Neutrophil (primary cell): ENCODE measurements at regions not wholly inside any gene's neighbourhood (a gene's known extent, or its start where the extent isn't known, plus 50 kb on each side); places are given as distances from the start of the nearest gene placed in this dataset.

ENCODE experiments used
- H3K27ac ChIP-seq: fragments of 200-600 bp; sonication (generic); 2 replicates; pipeline ENCODE4 v1.5.1; 2016; ENCODE audit warnings: mild to moderate bottlenecking, moderate library complexity
- H3K27me3 ChIP-seq: fragments of 200-600 bp; sonication (generic); 2 replicates; pipeline ENCODE4 v1.6.0; 2016; ENCODE audit warnings: mild to moderate bottlenecking
- H3K36me3 ChIP-seq: fragments of 200-600 bp; sonication (generic); 2 replicates; pipeline ENCODE4 v1.5.1; 2017
- H3K4me1 ChIP-seq, 2 experiments: fragments of 200-600 bp in 1 of 2; sonication (generic) in 1 of 2; 1 replicate in 1 of 2; 2 replicates in 1 of 2; pipeline versions ENCODE4 v1.5.1 to v1.6.1; 2013 to 2016; ENCODE audit warnings: low read depth in 1 of 2, low read length in 1 of 2, mild to moderate bottlenecking in 1 of 2, moderate library complexity in 1 of 2; ENCODE audit not compliant: control insufficient read depth in 1 of 2, insufficient read depth in 1 of 2
- H3K4me3 ChIP-seq, 2 experiments: fragments of 200-600 bp in 1 of 2; sonication (generic) in 1 of 2; 1 replicate in 1 of 2; 2 replicates in 1 of 2; pipeline ENCODE4 v1.5.1; 2013 to 2016; ENCODE audit warnings: low read depth in 1 of 2, low read length in 1 of 2, mild to moderate bottlenecking in 1 of 2, moderate library complexity in 1 of 2
- H3K9me3 ChIP-seq: fragments of 200-600 bp; sonication (generic); 2 replicates; pipeline ENCODE4 v1.5.1; 2016
- TF ChIP-seq, protein P1 (sequence below): fragments of 200-600 bp; sonication (generic); IDR thresholded peaks from 2 replicates; pipeline ENCODE4 v1.5.1; 2016; ENCODE audit warnings: antibody characterized with exemption

DNA sequence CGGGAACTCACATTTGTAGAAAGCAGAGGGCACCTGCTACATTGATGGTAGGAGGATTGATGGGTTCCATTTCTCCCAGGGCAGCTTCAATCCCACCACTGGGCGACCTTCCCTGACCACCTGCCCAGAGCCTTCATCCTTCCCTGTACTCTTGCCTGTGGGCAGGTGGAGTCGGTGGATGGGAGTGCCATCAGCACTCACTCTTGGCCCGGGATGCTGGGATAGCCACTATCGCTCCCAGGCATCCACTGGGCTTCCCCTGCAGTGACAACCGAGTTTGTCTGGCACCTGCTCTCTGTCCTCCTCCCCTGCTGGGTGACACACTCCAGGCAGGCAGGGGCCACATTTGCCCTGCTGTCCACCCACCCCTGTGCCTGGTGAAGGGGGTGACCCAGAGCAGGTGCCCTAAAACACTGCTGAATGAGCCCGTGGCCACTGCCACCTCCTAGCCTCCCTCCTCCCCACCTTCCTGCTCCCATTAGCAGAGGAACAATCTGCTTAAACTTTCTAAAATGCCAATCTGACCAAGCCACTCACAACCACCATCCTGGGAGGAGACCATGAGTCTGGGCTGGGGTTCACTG is 604.7 kb downstream of the TBC1D22A start:
- Histone ChIP-seq H3K27me3 (no peaks in the 10 kb centered on the region), H3K36me3 (no peaks in the 10 kb centered on the region), H3K27ac (no peak overlapping the region), H3K9me3 (no peaks in the 10 kb centered on the region), H3K4me3 (no peak overlapping the region), H3K4me1 (no peaks in the 10 kb centered on the region)
- TF ChIP-seq, protein P1, sequence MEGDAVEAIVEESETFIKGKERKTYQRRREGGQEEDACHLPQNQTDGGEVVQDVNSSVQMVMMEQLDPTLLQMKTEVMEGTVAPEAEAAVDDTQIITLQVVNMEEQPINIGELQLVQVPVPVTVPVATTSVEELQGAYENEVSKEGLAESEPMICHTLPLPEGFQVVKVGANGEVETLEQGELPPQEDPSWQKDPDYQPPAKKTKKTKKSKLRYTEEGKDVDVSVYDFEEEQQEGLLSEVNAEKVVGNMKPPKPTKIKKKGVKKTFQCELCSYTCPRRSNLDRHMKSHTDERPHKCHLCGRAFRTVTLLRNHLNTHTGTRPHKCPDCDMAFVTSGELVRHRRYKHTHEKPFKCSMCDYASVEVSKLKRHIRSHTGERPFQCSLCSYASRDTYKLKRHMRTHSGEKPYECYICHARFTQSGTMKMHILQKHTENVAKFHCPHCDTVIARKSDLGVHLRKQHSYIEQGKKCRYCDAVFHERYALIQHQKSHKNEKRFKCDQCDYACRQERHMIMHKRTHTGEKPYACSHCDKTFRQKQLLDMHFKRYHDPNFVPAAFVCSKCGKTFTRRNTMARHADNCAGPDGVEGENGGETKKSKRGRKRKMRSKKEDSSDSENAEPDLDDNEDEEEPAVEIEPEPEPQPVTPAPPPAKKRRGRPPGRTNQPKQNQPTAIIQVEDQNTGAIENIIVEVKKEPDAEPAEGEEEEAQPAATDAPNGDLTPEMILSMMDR: no peak

DNA sequence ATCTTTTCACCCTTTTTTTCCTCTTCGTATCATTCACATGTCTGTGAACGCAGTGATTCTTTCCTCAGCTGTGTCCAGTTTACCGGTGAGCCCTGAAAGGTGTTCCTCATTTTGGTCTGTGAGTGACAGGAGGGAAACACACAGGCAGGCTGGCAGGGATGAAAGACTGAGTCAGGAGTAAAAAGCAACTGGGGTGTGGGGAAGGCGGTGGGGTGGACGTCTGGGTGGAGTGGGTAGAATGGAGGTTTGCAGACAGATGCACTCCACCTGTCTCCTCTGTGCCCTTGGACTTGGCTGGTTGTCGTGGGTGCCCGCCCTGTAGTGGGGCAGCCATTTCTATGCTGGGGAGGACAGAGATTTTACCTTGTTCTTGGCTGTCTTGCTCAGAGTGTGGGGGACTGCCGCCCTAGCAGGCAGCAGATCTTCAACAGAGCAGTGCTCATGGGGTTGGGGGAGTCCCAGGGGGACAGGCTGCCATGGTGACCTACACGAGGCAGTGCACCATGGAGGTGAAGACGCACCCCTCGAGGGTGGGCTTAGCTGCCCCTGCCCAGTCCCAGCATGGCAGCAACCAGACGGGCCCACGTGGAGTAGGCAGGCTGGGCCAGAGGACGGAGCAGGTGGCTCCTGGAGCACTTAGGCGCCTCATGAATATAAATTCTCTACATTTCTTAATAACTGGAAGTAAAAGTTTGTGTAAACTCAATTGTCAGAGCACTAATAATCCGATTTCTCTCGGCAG is 603.7 kb downstream of the TBC1D22A start:
- Histone ChIP-seq H3K27ac (no peak overlapping the region), H3K9me3 (peaks cover 4% of the 10 kb centered on the region), H3K36me3 (no peaks in the 10 kb centered on the region), H3K4me3 (no peak overlapping the region), H3K4me1 (no peaks in the 10 kb centered on the region), H3K27me3 (no peaks in the 10 kb centered on the region)
- TF ChIP-seq, protein P1: no peak

DNA sequence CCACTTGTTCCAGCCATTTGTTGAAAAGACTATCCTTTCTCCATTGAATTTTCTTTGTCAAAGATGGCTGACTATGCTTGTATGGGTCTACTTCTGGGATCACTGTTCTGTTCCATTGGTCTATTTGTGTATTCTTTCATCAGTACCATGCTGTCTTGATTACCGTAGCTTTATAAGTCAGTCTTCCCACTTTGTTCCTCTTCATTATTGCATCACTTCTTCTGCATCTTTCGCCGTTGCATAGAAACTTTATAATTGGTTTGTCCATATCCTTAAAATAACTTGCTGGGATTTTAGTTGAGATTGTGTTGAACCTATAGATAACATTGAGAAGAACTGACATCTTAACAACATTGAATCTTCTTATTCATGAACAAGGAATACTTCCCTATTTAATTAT is 598.8 kb downstream of the TBC1D22A start:
- H3K27ac ChIP-seq: no peak overlapping the region
- H3K9me3 ChIP-seq: peaks cover 4% of the 10 kb centered on the region
- no peak overlapping the region for H3K4me3 ChIP-seq
- TF ChIP-seq, protein P1: no peak
- no peaks in the 10 kb centered on the region for H3K36me3 ChIP-seq
- no peaks in the 10 kb centered on the region for H3K4me1 ChIP-seq
- H3K27me3 ChIP-seq: no peaks in the 10 kb centered on the region

DNA sequence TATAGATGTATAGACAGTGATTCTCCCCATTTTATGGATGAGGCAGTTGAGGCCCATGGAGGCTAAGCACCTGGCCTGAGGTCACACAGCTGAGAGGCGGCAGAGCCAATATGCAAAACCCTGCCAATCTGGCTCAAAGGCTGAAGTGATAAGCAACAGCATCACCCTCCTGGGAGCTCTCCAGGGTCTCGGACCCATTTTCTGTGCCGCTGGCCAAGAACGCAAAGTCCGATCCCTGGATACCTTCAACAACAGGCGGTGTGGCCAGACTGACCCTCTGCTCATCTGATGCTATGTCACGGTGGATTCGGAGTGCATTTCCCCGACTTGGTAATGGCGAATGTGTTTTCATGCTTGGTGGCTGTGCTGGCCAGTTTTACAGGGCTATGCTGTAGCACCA is 595.0 kb downstream of the TBC1D22A start:
- Histone ChIP-seq H3K9me3 (peaks cover 4% of the 10 kb centered on the region), H3K27me3 (no peaks in the 10 kb centered on the region), H3K4me3 (no peak overlapping the region), H3K27ac (no peak overlapping the region), H3K36me3 (no peaks in the 10 kb centered on the region), H3K4me1 (no peaks in the 10 kb centered on the region)
- TF ChIP-seq, protein P1: no peak

DNA sequence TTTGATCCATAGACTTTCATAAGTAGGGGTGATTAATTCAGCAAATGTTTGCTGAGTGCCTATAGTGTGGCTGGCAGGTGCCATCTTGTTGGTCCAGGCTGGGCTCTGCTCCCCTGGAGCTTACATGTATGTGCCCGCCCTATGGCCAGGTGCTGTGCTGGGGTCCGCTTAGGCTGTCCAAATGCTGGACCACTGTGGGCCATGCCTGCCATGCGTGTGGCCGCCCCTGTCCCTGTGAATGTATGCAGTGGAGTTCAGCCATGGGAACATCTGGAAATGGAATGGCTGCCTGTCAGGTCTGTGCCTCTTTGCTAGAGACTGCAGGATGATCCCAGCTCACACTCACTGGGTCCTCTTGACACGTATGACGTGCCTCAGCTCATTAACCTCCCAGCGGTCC is 594.6 kb downstream of the TBC1D22A start:
- H3K27ac ChIP-seq: no peak overlapping the region
- no peaks in the 10 kb centered on the region for H3K4me1 ChIP-seq
- no peaks in the 10 kb centered on the region for H3K27me3 ChIP-seq
- TF ChIP-seq, protein P1: no peak
- no peak overlapping the region for H3K4me3 ChIP-seq
- H3K9me3 ChIP-seq: peaks cover 4% of the 10 kb centered on the region
- no peaks in the 10 kb centered on the region for H3K36me3 ChIP-seq
